Panc1 (cell line): ENCODE measurements at regions not wholly inside any gene's neighbourhood (a gene's known extent, or its start where the extent isn't known, plus 50 kb on each side); places are given as distances from the start of the nearest gene placed in this dataset.

Source experiments
- POLR2AphosphoS5 ChIP-seq: IDR thresholded peaks from 2 replicates; pipeline ENCODE4 v1.6.1; 2012; ENCODE audit warnings: mild to moderate bottlenecking, low read depth, low read length, moderate library complexity
- SIN3A ChIP-seq: IDR thresholded peaks from 2 replicates; pipeline ENCODE4 v1.6.1; 2012; ENCODE audit warnings: low read depth, mild to moderate bottlenecking, low read length, moderate library complexity, borderline replicate concordance; ENCODE audit not compliant: insufficient read depth
- TCF7L2 ChIP-seq: IDR thresholded peaks from 2 replicates; pipeline ENCODE4 v1.6.1; 2011; ENCODE audit warnings: mild to moderate bottlenecking, low read depth, low read length, inconsistent platforms
- TF ChIP-seq, protein P1 (sequence below): fragments of 450-650 bp; IDR thresholded peaks from 2 replicates; pipeline ENCODE4 v1.5.1; 2017; ENCODE audit warnings: mild to moderate bottlenecking
- TF ChIP-seq, protein P2 (sequence below), 2 experiments: IDR thresholded peaks; 2 replicates each; pipeline ENCODE4 v1.6.1; 2011 to 2012; ENCODE audit warnings: low read depth in 2 of 2, control low read depth in 1 of 2, low read length in 1 of 2, mild to moderate bottlenecking in 1 of 2, moderate library complexity in 1 of 2; ENCODE audit not compliant: insufficient read depth in 1 of 2

DNA sequence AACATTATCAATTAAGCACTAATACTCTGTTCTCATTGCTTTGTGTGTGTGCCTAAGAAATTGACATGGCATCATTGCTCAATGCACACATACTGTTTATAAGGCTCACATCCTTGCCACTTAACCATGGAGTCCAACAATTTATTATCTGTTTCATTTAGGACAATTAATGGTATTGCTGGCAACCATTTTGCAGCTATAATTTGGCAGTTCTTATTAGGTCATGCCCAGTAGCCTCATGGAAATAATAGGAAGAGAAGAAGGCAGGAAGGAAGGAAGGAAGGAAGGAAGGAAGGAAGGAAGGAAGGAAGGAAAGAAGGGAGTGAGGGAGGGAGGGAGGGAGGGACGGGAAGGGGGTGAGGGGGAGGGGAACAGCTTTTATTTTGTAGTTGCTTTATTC, 285.5 kb upstream of the SLC24A2 start:
- TF ChIP-seq, protein P1, sequence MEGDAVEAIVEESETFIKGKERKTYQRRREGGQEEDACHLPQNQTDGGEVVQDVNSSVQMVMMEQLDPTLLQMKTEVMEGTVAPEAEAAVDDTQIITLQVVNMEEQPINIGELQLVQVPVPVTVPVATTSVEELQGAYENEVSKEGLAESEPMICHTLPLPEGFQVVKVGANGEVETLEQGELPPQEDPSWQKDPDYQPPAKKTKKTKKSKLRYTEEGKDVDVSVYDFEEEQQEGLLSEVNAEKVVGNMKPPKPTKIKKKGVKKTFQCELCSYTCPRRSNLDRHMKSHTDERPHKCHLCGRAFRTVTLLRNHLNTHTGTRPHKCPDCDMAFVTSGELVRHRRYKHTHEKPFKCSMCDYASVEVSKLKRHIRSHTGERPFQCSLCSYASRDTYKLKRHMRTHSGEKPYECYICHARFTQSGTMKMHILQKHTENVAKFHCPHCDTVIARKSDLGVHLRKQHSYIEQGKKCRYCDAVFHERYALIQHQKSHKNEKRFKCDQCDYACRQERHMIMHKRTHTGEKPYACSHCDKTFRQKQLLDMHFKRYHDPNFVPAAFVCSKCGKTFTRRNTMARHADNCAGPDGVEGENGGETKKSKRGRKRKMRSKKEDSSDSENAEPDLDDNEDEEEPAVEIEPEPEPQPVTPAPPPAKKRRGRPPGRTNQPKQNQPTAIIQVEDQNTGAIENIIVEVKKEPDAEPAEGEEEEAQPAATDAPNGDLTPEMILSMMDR, result no peak
- TF ChIP-seq POLR2AphosphoS5 (no peak), TCF7L2 (no peak), SIN3A (no peak)
- TF ChIP-seq, protein P2, sequence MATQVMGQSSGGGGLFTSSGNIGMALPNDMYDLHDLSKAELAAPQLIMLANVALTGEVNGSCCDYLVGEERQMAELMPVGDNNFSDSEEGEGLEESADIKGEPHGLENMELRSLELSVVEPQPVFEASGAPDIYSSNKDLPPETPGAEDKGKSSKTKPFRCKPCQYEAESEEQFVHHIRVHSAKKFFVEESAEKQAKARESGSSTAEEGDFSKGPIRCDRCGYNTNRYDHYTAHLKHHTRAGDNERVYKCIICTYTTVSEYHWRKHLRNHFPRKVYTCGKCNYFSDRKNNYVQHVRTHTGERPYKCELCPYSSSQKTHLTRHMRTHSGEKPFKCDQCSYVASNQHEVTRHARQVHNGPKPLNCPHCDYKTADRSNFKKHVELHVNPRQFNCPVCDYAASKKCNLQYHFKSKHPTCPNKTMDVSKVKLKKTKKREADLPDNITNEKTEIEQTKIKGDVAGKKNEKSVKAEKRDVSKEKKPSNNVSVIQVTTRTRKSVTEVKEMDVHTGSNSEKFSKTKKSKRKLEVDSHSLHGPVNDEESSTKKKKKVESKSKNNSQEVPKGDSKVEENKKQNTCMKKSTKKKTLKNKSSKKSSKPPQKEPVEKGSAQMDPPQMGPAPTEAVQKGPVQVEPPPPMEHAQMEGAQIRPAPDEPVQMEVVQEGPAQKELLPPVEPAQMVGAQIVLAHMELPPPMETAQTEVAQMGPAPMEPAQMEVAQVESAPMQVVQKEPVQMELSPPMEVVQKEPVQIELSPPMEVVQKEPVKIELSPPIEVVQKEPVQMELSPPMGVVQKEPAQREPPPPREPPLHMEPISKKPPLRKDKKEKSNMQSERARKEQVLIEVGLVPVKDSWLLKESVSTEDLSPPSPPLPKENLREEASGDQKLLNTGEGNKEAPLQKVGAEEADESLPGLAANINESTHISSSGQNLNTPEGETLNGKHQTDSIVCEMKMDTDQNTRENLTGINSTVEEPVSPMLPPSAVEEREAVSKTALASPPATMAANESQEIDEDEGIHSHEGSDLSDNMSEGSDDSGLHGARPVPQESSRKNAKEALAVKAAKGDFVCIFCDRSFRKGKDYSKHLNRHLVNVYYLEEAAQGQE (IDR thresholded peaks at IDR 0.05; ENCODE audit: insufficient read depth in 1 of 2, low read depth in 2 of 2, low read length in 1 of 2), result no peak
